HEK293 (cell line): ENCODE measurements at regions not wholly inside any gene's neighbourhood (a gene's known extent, or its start where the extent isn't known, plus 50 kb on each side); places are given as distances from the start of the nearest gene placed in this dataset.

ENCODE experiments used
- CTCF ChIA-PET: fragments of 350-600 bp; formaldehyde crosslinking; extraction: SDS; loops from one replicate; lab custom pipeline; 2021; ENCODE audit warnings: antibody characterized with exemption; lab: Yijun Ruan, JAX
- POLR2A ChIA-PET: fragments of 300-600 bp; formaldehyde crosslinking; extraction: SDS; loops from one replicate; lab custom pipeline; 2020; ENCODE audit warnings: antibody characterized with exemption, inconsistent platforms; lab: Yijun Ruan, JAX
- H3K27ac ChIP-seq: fragments of 200-500 bp; sonication (Bioruptor generic); 2 replicates; pipeline ENCODE4 v1.5.1; 2014; ENCODE audit warnings: low read depth, low read length, control low read depth, inconsistent platforms; ENCODE audit errors: extremely low read depth
- H3K36me3 ChIP-seq, 2 experiments: fragments of 200-500 bp in 1 of 2; sonication (Bioruptor generic) in 1 of 2; 1 replicate in 1 of 2; 2 replicates in 1 of 2; pipeline ENCODE4 v1.5.1; 2014 to 2017; ENCODE audit warnings: inconsistent platforms in 2 of 2, low read length in 2 of 2; ENCODE audit not compliant: control insufficient read depth in 2 of 2, insufficient read depth in 1 of 2
- H3K4me1 ChIP-seq: fragments of 200-500 bp; sonication (Bioruptor generic); 2 replicates; pipeline ENCODE4 v1.5.1; 2014; ENCODE audit warnings: mild to moderate bottlenecking, low read length, inconsistent platforms; ENCODE audit not compliant: control insufficient read depth, insufficient read depth
- H3K4me3 ChIP-seq: 2 replicates; pipeline ENCODE4 v1.5.1; 2011; ENCODE audit warnings: low read depth, mild to moderate bottlenecking, control low read depth, low read length, moderate library complexity
- H3K9me3 ChIP-seq: fragments of 200-500 bp; sonication (Bioruptor generic); 2 replicates; pipeline ENCODE4 v1.5.1; 2014; ENCODE audit warnings: low read depth, low read length, inconsistent platforms; ENCODE audit not compliant: control insufficient read depth, insufficient read depth
- BCL11B ChIP-seq: fragments of 450-650 bp; formaldehyde crosslinking; IDR thresholded peaks from 2 replicates; pipeline ENCODE4 v1.5.1; 2016; ENCODE audit warnings: low read depth, missing biosample characterization, missing genetic modification characterization
- TRIM28 ChIP-seq: IDR thresholded peaks from 2 replicates; pipeline ENCODE4 v1.6.1; 2011; ENCODE audit warnings: low read length, control low read depth, borderline replicate concordance
- YY1 ChIP-seq: fragments of 450-650 bp; formaldehyde crosslinking; IDR thresholded peaks from 2 replicates; pipeline ENCODE4 v1.5.1; 2018; ENCODE audit warnings: missing biosample characterization, missing genetic modification characterization
- ZBTB48 ChIP-seq: fragments of 450-650 bp; formaldehyde crosslinking; IDR thresholded peaks from 2 replicates; pipeline ENCODE4 v1.5.1; 2016; ENCODE audit warnings: missing biosample characterization, missing genetic modification characterization
- ZNF133 ChIP-seq: fragments of 450-650 bp; formaldehyde crosslinking; IDR thresholded peaks from 2 replicates; pipeline ENCODE4 v1.5.1; 2016; ENCODE audit warnings: missing biosample characterization, missing genetic modification characterization
- ZNF140 ChIP-seq: fragments of 450-650 bp; formaldehyde crosslinking; IDR thresholded peaks from 2 replicates; pipeline ENCODE4 v1.5.1; 2016; ENCODE audit warnings: missing biosample characterization, missing genetic modification characterization
- ZNF214 ChIP-seq: fragments of 450-650 bp; formaldehyde crosslinking; IDR thresholded peaks from 2 replicates; pipeline ENCODE4 v1.5.1; 2017; ENCODE audit warnings: missing biosample characterization, mild to moderate bottlenecking, missing genetic modification characterization, borderline replicate concordance
- ZNF274 ChIP-seq, 2 experiments: fragments of 200-500 bp in 1 of 2; fragments of 450-650 bp in 1 of 2; sonication (Bioruptor generic) in 1 of 2; formaldehyde crosslinking in 1 of 2; IDR thresholded peaks; 2 replicates each; pipeline versions ENCODE4 v1.5.1 to v1.6.1; 2014 to 2016; ENCODE audit warnings: borderline replicate concordance in 1 of 2, inconsistent platforms in 1 of 2, low read length in 1 of 2, missing biosample characterization in 1 of 2, missing genetic modification characterization in 1 of 2
- ZNF404 ChIP-seq: fragments of 450-650 bp; formaldehyde crosslinking; IDR thresholded peaks from 2 replicates; pipeline ENCODE4 v1.5.1; 2017; ENCODE audit warnings: missing biosample characterization, missing genetic modification characterization
- ZNF510 ChIP-seq: fragments of 450-650 bp; formaldehyde crosslinking; IDR thresholded peaks from 2 replicates; pipeline ENCODE4 v1.5.1; 2018; ENCODE audit warnings: mild to moderate bottlenecking, missing genetic modification characterization, missing biosample characterization; ENCODE audit not compliant: insufficient replicate concordance
- ZSCAN16 ChIP-seq: fragments of 450-650 bp; formaldehyde crosslinking; IDR thresholded peaks from 2 replicates; pipeline ENCODE4 v1.5.1; 2016; ENCODE audit warnings: missing biosample characterization, missing genetic modification characterization
- TF ChIP-seq, protein P1 (sequence below): IDR thresholded peaks from 2 replicates; pipeline ENCODE4 v1.6.1; 2011; ENCODE audit warnings: mild to moderate bottlenecking, low read depth, low read length, borderline replicate concordance
- TF ChIP-seq, protein P2 (sequence below): fragments of 450-650 bp; IDR thresholded peaks from 2 replicates; pipeline ENCODE4 v1.5.1; 2018; ENCODE audit warnings: missing biosample characterization, missing genetic modification characterization
- TF ChIP-seq, protein P3 (sequence below): fragments of 450-650 bp; formaldehyde crosslinking; IDR thresholded peaks from 2 replicates; pipeline ENCODE4 v1.5.1; 2016; ENCODE audit warnings: missing biosample characterization, missing genetic modification characterization
- TF ChIP-seq, protein P4 (sequence below): fragments of 450-650 bp; formaldehyde crosslinking; IDR thresholded peaks from 2 replicates; pipeline ENCODE4 v1.5.1; 2016; ENCODE audit warnings: missing biosample characterization, missing genetic modification characterization
- TF ChIP-seq, protein P5 (sequence below): fragments of 450-650 bp; formaldehyde crosslinking; IDR thresholded peaks from 2 replicates; pipeline ENCODE4 v1.5.1; 2016; ENCODE audit warnings: missing biosample characterization, missing genetic modification characterization
- TF ChIP-seq, protein P6 (sequence below): fragments of 450-650 bp; formaldehyde crosslinking; IDR thresholded peaks from 2 replicates; pipeline ENCODE4 v1.5.1; 2016; ENCODE audit warnings: missing biosample characterization, missing genetic modification characterization
- TF ChIP-seq, protein P7 (sequence below): fragments of 450-650 bp; formaldehyde crosslinking; IDR thresholded peaks from 2 replicates; pipeline ENCODE4 v1.5.1; 2017; ENCODE audit warnings: missing biosample characterization, missing genetic modification characterization
- TF ChIP-seq, protein P8 (sequence below): fragments of 450-650 bp; formaldehyde crosslinking; IDR thresholded peaks from 2 replicates; pipeline ENCODE4; 2016; ENCODE audit warnings: missing biosample characterization, missing genetic modification characterization

DNA sequence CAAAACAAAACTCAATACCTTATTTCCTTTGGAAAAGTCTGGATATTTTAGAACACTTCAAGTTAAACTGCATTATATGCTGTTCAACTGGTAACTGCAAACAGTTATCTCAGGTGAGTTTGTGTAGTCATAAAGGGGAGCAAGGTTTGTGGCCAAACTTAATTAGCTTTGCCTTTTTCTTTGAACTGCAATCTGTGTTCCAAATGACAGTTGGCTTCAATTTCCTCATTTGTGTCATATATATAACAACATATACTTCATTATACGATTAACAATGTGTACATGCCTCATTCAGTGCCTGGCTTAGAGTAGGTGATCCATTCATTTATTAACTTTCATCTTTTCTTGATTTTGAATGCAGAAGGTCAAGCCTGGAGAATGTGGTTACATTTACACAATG is 55.8 kb downstream of the KCNE4 start:
- ChIA-PET CTCF (no interaction called here), POLR2A (no interaction called here)
- TF ChIP-seq ZBTB48 (tag by site-specific recombination), result no peak
- TF ChIP-seq BCL11B, result no peak
- TF ChIP-seq, protein P1, sequence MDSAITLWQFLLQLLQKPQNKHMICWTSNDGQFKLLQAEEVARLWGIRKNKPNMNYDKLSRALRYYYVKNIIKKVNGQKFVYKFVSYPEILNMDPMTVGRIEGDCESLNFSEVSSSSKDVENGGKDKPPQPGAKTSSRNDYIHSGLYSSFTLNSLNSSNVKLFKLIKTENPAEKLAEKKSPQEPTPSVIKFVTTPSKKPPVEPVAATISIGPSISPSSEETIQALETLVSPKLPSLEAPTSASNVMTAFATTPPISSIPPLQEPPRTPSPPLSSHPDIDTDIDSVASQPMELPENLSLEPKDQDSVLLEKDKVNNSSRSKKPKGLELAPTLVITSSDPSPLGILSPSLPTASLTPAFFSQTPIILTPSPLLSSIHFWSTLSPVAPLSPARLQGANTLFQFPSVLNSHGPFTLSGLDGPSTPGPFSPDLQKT, result no peak
- TF ChIP-seq TRIM28, result no peak
- TF ChIP-seq, protein P2, sequence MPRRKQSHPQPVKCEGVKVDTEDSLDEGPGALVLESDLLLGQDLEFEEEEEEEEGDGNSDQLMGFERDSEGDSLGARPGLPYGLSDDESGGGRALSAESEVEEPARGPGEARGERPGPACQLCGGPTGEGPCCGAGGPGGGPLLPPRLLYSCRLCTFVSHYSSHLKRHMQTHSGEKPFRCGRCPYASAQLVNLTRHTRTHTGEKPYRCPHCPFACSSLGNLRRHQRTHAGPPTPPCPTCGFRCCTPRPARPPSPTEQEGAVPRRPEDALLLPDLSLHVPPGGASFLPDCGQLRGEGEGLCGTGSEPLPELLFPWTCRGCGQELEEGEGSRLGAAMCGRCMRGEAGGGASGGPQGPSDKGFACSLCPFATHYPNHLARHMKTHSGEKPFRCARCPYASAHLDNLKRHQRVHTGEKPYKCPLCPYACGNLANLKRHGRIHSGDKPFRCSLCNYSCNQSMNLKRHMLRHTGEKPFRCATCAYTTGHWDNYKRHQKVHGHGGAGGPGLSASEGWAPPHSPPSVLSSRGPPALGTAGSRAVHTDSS (tag by site-specific recombination), result no peak
- TF ChIP-seq ZSCAN16 (tag by site-specific recombination), result no peak
- TF ChIP-seq ZNF140 (tag by site-specific recombination), result no peak
- TF ChIP-seq ZNF510 (tag by site-specific recombination), result no peak
- TF ChIP-seq ZNF404 (tag by site-specific recombination), result no peak
- TF ChIP-seq, protein P3, sequence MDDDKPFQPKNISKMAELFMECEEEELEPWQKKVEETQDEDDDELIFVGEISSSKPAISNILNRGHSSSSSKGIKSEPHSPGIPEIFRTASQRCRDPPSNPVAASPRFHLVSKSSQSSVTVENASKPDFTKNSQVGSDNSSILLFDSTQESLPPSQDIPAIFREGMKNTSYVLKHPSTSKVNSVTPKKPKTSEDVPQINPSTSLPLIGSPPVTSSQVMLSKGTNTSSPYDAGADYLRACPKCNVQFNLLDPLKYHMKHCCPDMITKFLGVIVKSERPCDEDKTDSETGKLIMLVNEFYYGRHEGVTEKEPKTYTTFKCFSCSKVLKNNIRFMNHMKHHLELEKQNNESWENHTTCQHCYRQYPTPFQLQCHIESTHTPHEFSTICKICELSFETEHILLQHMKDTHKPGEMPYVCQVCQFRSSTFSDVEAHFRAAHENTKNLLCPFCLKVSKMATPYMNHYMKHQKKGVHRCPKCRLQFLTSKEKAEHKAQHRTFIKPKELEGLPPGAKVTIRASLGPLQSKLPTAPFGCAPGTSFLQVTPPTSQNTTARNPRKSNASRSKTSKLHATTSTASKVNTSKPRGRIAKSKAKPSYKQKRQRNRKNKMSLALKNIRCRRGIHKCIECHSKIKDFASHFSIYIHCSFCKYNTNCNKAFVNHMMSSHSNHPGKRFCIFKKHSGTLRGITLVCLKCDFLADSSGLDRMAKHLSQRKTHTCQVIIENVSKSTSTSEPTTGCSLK (tag by site-specific recombination), result no peak
- TF ChIP-seq, protein P4, sequence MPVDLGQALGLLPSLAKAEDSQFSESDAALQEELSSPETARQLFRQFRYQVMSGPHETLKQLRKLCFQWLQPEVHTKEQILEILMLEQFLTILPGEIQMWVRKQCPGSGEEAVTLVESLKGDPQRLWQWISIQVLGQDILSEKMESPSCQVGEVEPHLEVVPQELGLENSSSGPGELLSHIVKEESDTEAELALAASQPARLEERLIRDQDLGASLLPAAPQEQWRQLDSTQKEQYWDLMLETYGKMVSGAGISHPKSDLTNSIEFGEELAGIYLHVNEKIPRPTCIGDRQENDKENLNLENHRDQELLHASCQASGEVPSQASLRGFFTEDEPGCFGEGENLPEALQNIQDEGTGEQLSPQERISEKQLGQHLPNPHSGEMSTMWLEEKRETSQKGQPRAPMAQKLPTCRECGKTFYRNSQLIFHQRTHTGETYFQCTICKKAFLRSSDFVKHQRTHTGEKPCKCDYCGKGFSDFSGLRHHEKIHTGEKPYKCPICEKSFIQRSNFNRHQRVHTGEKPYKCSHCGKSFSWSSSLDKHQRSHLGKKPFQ (tag by site-specific recombination), result no peak
- H3K9me3 ChIP-seq, result no peaks in the 10 kb centered on the region
- no peaks in the 10 kb centered on the region for H3K4me1 ChIP-seq
- H3K36me3 ChIP-seq, result no peaks in the 10 kb centered on the region
- no peak overlapping the region for H3K27ac ChIP-seq
- no peak overlapping the region for H3K4me3 ChIP-seq

DNA sequence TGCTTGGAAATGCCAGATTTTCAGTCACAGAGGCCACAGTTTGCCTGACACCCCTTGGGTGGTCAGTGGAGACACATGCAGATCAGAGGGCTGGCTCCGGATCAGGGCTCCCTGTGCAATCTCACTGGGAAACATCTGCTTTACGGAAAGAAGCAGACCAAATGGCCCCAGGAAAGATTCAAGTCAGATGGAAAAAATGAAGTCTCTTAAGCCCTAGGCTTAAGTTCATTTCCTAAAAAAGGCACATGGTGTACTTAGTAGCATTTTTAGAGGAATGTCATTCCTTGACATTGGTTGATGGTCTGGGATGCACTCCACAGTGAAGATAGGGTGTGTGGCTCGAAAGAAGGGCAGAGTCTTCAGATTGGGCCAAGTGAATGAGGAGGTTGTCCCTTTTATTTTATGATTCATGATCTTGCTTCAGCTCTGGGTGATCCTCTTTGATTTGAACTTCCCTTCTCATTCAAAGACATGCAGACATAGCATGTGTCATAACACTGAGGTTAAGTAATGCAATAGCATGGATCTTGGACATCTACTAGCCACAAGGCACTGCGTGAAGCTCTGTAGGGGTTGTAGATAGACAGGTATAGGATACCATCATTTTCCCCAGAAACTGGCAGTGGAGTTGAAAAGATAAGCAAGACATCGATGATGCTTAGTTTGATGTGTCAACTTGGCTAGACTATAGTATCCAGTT is 56.5 kb downstream of the KCNE4 start:
- no peaks in the 10 kb centered on the region for H3K36me3 ChIP-seq
- H3K4me3 ChIP-seq, result no peak overlapping the region
- no peaks in the 10 kb centered on the region for H3K9me3 ChIP-seq
- no peak overlapping the region for H3K27ac ChIP-seq
- ChIA-PET POLR2A (no interaction called here), CTCF (no interaction called here)
- no peaks in the 10 kb centered on the region for H3K4me1 ChIP-seq
- TF ChIP-seq, protein P5, sequence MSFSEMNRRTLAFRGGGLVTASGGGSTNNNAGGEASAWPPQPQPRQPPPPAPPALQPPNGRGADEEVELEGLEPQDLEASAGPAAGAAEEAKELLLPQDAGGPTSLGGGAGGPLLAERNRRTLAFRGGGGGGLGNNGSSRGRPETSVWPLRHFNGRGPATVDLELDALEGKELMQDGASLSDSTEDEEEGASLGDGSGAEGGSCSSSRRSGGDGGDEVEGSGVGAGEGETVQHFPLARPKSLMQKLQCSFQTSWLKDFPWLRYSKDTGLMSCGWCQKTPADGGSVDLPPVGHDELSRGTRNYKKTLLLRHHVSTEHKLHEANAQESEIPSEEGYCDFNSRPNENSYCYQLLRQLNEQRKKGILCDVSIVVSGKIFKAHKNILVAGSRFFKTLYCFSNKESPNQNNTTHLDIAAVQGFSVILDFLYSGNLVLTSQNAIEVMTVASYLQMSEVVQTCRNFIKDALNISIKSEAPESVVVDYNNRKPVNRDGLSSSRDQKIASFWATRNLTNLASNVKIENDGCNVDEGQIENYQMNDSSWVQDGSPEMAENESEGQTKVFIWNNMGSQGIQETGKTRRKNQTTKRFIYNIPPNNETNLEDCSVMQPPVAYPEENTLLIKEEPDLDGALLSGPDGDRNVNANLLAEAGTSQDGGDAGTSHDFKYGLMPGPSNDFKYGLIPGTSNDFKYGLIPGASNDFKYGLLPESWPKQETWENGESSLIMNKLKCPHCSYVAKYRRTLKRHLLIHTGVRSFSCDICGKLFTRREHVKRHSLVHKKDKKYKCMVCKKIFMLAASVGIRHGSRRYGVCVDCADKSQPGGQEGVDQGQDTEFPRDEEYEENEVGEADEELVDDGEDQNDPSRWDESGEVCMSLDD (tag by site-specific recombination), result no peak
- TF ChIP-seq ZNF214 (tag by site-specific recombination) (no peak), ZBTB48 (tag by site-specific recombination) (no peak), YY1 (no peak), ZNF274 (IDR thresholded peaks at IDR 0.05; ENCODE audit: low read length) (no peak), ZNF274 (tag by site-specific recombination; IDR thresholded peaks at IDR 0.05; ENCODE audit: borderline replicate concordance) (no peak), ZNF133 (tag by site-specific recombination) (no peak)
- TF ChIP-seq, protein P6, sequence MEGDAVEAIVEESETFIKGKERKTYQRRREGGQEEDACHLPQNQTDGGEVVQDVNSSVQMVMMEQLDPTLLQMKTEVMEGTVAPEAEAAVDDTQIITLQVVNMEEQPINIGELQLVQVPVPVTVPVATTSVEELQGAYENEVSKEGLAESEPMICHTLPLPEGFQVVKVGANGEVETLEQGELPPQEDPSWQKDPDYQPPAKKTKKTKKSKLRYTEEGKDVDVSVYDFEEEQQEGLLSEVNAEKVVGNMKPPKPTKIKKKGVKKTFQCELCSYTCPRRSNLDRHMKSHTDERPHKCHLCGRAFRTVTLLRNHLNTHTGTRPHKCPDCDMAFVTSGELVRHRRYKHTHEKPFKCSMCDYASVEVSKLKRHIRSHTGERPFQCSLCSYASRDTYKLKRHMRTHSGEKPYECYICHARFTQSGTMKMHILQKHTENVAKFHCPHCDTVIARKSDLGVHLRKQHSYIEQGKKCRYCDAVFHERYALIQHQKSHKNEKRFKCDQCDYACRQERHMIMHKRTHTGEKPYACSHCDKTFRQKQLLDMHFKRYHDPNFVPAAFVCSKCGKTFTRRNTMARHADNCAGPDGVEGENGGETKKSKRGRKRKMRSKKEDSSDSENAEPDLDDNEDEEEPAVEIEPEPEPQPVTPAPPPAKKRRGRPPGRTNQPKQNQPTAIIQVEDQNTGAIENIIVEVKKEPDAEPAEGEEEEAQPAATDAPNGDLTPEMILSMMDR (tag by site-specific recombination), result no peak
- TF ChIP-seq, protein P7, sequence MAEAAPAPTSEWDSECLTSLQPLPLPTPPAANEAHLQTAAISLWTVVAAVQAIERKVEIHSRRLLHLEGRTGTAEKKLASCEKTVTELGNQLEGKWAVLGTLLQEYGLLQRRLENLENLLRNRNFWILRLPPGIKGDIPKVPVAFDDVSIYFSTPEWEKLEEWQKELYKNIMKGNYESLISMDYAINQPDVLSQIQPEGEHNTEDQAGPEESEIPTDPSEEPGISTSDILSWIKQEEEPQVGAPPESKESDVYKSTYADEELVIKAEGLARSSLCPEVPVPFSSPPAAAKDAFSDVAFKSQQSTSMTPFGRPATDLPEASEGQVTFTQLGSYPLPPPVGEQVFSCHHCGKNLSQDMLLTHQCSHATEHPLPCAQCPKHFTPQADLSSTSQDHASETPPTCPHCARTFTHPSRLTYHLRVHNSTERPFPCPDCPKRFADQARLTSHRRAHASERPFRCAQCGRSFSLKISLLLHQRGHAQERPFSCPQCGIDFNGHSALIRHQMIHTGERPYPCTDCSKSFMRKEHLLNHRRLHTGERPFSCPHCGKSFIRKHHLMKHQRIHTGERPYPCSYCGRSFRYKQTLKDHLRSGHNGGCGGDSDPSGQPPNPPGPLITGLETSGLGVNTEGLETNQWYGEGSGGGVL (tag by site-specific recombination), result no peak
- TF ChIP-seq, protein P8, sequence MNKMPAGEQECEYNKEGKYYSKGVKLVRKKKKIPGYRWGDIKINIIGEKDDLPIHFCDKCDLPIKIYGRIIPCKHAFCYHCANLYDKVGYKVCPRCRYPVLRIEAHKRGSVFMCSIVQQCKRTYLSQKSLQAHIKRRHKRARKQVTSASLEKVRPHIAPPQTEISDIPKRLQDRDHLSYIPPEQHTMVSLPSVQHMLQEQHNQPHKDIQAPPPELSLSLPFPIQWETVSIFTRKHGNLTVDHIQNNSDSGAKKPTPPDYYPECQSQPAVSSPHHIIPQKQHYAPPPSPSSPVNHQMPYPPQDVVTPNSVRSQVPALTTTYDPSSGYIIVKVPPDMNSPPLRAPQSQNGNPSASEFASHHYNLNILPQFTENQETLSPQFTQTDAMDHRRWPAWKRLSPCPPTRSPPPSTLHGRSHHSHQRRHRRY (tag by site-specific recombination), result no peak
